Sigmoid colon (tissue), 6 donors: ENCODE measurements at regions not wholly inside any gene's neighbourhood (a gene's known extent, or its start where the extent isn't known, plus 50 kb on each side); places are given as distances from the start of the nearest gene placed in this dataset.

Source experiments
- DNase-seq: peaks from one replicate; pipeline ENCODE4 v3.0.0-alpha.2; 2019
- H3K27ac ChIP-seq, 4 donors: fragments of 200-600 bp; sonication (generic); one replicate each; pipeline ENCODE4 v1.5.1; 2016 to 2019; ENCODE audit warnings: mild to moderate bottlenecking in 1 of 4
- H3K27me3 ChIP-seq, 3 donors: fragments of 200-600 bp; sonication (generic); one replicate each; pipeline ENCODE4 v1.5.1; 2019; ENCODE audit warnings: mild to moderate bottlenecking in 1 of 3
- H3K36me3 ChIP-seq, 4 donors: fragments of 200-600 bp; sonication (generic); one replicate each; pipeline ENCODE4 v1.5.1; 2016 to 2019
- H3K4me1 ChIP-seq, 4 donors: fragments of 200-600 bp; sonication (generic); one replicate each; pipeline ENCODE4 v1.5.1; 2017 to 2019
- H3K4me3 ChIP-seq, 4 donors: fragments of 200-600 bp; sonication (generic); one replicate each; pipeline ENCODE4 v1.5.1; 2017 to 2019; ENCODE audit warnings: mild to moderate bottlenecking in 2 of 4, moderate library complexity in 1 of 4
- H3K9me3 ChIP-seq, 4 donors: fragments of 200-600 bp in 3 of 4; sonication (generic) in 3 of 4; one replicate each; pipeline versions ENCODE4 v1.5.1 to v1.6.1; 2013 to 2019
- EP300 ChIP-seq, 4 donors: sonication (generic); formaldehyde crosslinking; IDR thresholded peaks; one replicate each; pipeline ENCODE4 v1.6.1; 2017; ENCODE audit warnings: antibody characterized with exemption in 4 of 4
- POLR2A ChIP-seq, 2 donors: fragments of 450-650 bp; IDR thresholded peaks; one replicate each; pipeline ENCODE4 v1.6.1; 2016; ENCODE audit warnings: antibody characterized with exemption in 2 of 2, mild to moderate bottlenecking in 2 of 2, moderate library complexity in 2 of 2
- POLR2AphosphoS5 ChIP-seq, 4 donors: sonication (generic); formaldehyde crosslinking; IDR thresholded peaks; one replicate each; pipeline ENCODE4 v1.6.1; 2017; ENCODE audit warnings: antibody characterized with exemption in 4 of 4
- WGBS, 2 donors: extraction: QIAGEN DNeasy Blood & Tissue Kit; methylation state at CpG; one replicate each; pipeline ENCODE4 v1.1.7; 2013; 5-methylcytosine and 5-hydroxymethylcytosine counted together
- intact Hi-C: fragments of 100-400 bp; cut with DNase I; formaldehyde crosslinking; loops from one replicate; pipeline ENCODE4 v1.15.1; 2023
- TF ChIP-seq, protein P1 (sequence below), 4 experiments: fragments of 450-650 bp in 3 of 4; fragments of 200-600 bp in 1 of 4; IDR thresholded peaks; one replicate each; pipeline ENCODE4 v1.5.1; 2016 to 2019; ENCODE audit warnings: antibody characterized with exemption in 4 of 4, mild to moderate bottlenecking in 3 of 4, moderate library complexity in 2 of 4
- donor health status: healthy with polysubstance abuse.
- donor health status: healthy.

- H3K36me3 ChIP-seq, result no peaks in the 10 kb centered on the region
- WGBS, 2 donors, result 76 to 93% methylated on average over 6 of the region's 6 CpGs
- TF ChIP-seq POLR2A (IDR thresholded peaks at IDR 0.05) (no peak), POLR2AphosphoS5 (IDR thresholded peaks at IDR 0.05) (no peak), EP300 (IDR thresholded peaks at IDR 0.05) (no peak)
- TF ChIP-seq, protein P1, sequence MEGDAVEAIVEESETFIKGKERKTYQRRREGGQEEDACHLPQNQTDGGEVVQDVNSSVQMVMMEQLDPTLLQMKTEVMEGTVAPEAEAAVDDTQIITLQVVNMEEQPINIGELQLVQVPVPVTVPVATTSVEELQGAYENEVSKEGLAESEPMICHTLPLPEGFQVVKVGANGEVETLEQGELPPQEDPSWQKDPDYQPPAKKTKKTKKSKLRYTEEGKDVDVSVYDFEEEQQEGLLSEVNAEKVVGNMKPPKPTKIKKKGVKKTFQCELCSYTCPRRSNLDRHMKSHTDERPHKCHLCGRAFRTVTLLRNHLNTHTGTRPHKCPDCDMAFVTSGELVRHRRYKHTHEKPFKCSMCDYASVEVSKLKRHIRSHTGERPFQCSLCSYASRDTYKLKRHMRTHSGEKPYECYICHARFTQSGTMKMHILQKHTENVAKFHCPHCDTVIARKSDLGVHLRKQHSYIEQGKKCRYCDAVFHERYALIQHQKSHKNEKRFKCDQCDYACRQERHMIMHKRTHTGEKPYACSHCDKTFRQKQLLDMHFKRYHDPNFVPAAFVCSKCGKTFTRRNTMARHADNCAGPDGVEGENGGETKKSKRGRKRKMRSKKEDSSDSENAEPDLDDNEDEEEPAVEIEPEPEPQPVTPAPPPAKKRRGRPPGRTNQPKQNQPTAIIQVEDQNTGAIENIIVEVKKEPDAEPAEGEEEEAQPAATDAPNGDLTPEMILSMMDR (IDR thresholded peaks at IDR 0.05), result no peak
- no peak for DNase-seq
- H3K27me3 ChIP-seq, result no peaks in the 10 kb centered on the region
- no peak overlapping the region for H3K27ac ChIP-seq
- H3K4me3 ChIP-seq, result no peak overlapping the region
- H3K4me1 ChIP-seq, result no peaks in the 10 kb centered on the region
- peaks cover 0 to 3% (median 0%) of the 10 kb centered on the region in 4 donors for H3K9me3 ChIP-seq
- intact Hi-C loops, result no loop called here
Observed at GRCh38 chr9:111212874-111213273, 117.2 kb downstream of the OR2K2 start.

DNA sequence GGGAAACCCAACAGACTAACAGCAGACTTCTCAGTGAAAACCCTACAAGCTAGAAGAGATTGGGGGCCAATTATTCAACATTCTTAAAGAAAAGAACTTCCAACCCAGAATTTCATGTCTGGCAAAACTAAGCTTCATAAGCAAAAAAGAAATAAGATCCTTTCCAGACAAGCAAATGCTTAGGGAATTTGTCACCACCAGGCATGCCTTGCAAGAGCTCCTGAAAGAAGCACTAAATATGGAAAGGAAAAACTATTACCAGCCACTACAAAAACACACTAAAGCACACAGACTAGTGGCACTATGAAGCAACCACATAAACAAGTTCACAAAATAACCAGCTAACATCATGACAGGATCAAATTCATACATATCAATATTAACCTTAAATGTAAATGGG, 131.1 kb downstream of the OR2K2 start:
- Histone ChIP-seq H3K4me3 (no peak overlapping the region), H3K27ac (no peak overlapping the region), H3K4me1 (no peaks in the 10 kb centered on the region), H3K36me3 (no peaks in the 10 kb centered on the region), H3K9me3 (peaks cover 0 to 5% (median under 1%) of the 10 kb centered on the region in 4 donors), H3K27me3 (no peaks in the 10 kb centered on the region)
- DNase-seq, result no peak
- intact Hi-C loops, result no loop called here
- TF ChIP-seq POLR2AphosphoS5 (IDR thresholded peaks at IDR 0.05), result no peak
- TF ChIP-seq POLR2A (IDR thresholded peaks at IDR 0.05), result no peak
- TF ChIP-seq, protein P1 (IDR thresholded peaks at IDR 0.05), result no peak
- TF ChIP-seq EP300 (IDR thresholded peaks at IDR 0.05), result no peak

DNA sequence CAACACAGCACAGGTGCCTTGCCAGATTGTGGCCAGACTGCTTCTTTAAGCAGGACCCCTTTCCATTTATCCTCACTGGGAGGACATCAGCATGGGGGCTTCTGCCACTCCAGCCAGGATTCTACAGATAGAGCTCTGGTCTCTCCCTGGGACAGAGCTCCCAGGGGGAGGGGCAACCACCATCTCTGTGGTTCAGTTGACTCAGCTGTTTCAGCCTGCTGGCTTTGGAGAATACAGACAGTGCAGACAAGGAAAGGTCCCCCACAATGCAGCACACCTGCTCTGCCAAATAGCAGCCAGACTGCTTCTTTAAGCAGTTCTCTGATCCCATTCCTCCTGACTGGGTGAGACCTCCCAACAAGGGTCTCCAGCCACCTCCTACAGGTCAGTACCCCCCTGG, 132.8 kb downstream of the OR2K2 start:
- Histone ChIP-seq H3K36me3 (no peaks in the 10 kb centered on the region), H3K4me3 (no peak overlapping the region), H3K4me1 (no peaks in the 10 kb centered on the region), H3K27me3 (no peaks in the 10 kb centered on the region), H3K27ac (no peak overlapping the region), H3K9me3 (no peaks in the 10 kb centered on the region)
- no peak for DNase-seq
- intact Hi-C loops, result no loop called here
- TF ChIP-seq POLR2A (IDR thresholded peaks at IDR 0.05) (no peak), EP300 (IDR thresholded peaks at IDR 0.05) (no peak), POLR2AphosphoS5 (IDR thresholded peaks at IDR 0.05) (no peak)
- TF ChIP-seq, protein P1 (IDR thresholded peaks at IDR 0.05), result no peak

DNA sequence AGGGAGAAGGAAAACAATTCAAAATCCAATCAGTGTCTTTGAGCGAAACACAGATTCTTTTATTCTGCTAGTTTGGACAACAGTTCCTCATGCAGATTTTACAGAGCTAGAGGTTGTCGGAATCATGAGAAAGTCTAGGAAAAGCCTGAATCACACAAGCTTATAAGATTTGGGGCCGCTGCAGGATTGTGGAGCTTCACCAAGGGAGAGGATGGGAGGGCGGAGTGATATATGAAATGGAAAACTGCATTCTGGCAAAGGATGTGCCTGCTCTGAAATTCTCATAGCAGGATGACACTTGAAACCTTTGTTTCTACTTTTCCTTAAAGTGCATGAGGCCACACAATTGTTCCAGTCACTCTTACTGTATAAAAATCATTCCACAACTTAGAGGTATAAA, 134.3 kb downstream of the OR2K2 start:
- TF ChIP-seq EP300 (IDR thresholded peaks at IDR 0.05) (no peak), POLR2A (IDR thresholded peaks at IDR 0.05) (no peak), POLR2AphosphoS5 (IDR thresholded peaks at IDR 0.05) (no peak)
- TF ChIP-seq, protein P1 (IDR thresholded peaks at IDR 0.05), result no peak
- Histone ChIP-seq H3K4me3 (no peak overlapping the region), H3K9me3 (no peaks in the 10 kb centered on the region), H3K27me3 (no peaks in the 10 kb centered on the region), H3K36me3 (no peaks in the 10 kb centered on the region), H3K27ac (no peak overlapping the region), H3K4me1 (no peaks in the 10 kb centered on the region)
- DNase-seq, result no peak
- 92% methylated on average over 4 of the region's 4 CpGs for WGBS, 2 donors
- intact Hi-C loops, result no loop called here

- Histone ChIP-seq H3K9me3 (no peaks in the 10 kb centered on the region), H3K36me3 (no peaks in the 10 kb centered on the region), H3K4me3 (no peak overlapping the region), H3K27ac (no peak overlapping the region), H3K27me3 (no peaks in the 10 kb centered on the region), H3K4me1 (no peaks in the 10 kb centered on the region)
- no peak for TF ChIP-seq POLR2A (IDR thresholded peaks at IDR 0.05)
- TF ChIP-seq, protein P1 (IDR thresholded peaks at IDR 0.05), result no peak
- TF ChIP-seq EP300 (IDR thresholded peaks at IDR 0.05), result no peak
- no peak for TF ChIP-seq POLR2AphosphoS5 (IDR thresholded peaks at IDR 0.05)
- DNase-seq, result no peak
- intact Hi-C loops, result no loop called here
Observed at GRCh38 chr9:111193095-111193494, 136.9 kb downstream of the OR2K2 start.
